AG04450 (cell line): ENCODE measurements at regions not wholly inside any gene's neighbourhood (a gene's known extent, or its start where the extent isn't known, plus 50 kb on each side); places are given as distances from the start of the nearest gene placed in this dataset.

ENCODE experiments used
- CTCF ChIA-PET: fragments of 300-600, 350-600 bp; formaldehyde crosslinking; extraction: SDS; loops from one replicate; lab custom pipeline; 2022; ENCODE audit warnings: antibody characterized with exemption, inconsistent platforms; lab: Charles Lee
- POLR2A ChIA-PET: fragments of 350-600 bp; formaldehyde crosslinking; extraction: SDS; loops from one replicate; lab custom pipeline; 2021; ENCODE audit warnings: antibody characterized with exemption, inconsistent platforms; lab: Yijun Ruan, JAX
- DNase-seq: peaks from one replicate; pipeline ENCODE4 v3.0.0-alpha.2; 2011; ENCODE audit warnings: low read depth, low spot score
- H3K27ac ChIP-seq: one replicate; pipeline ENCODE4 v1.5.1; 2012; ENCODE audit warnings: low read depth, low read length, control low read depth
- H3K27me3 ChIP-seq: one replicate; pipeline ENCODE4 v1.6.0; 2012; ENCODE audit warnings: low read length; ENCODE audit not compliant: control insufficient read depth, insufficient read depth
- H3K4me3 ChIP-seq: 2 replicates; pipeline ENCODE4 v1.5.1; 2011; ENCODE audit warnings: mild to moderate bottlenecking, low read depth, low read length, control low read depth
- H3K9me3 ChIP-seq: 2 replicates; pipeline ENCODE4 v1.5.1; 2012; ENCODE audit warnings: low read length; ENCODE audit not compliant: control insufficient read depth, insufficient read depth
- TF ChIP-seq, protein P1 (sequence below): IDR thresholded peaks from 2 replicates; pipeline ENCODE4 v1.5.1; 2011; ENCODE audit warnings: low read depth, low read length, control low read depth, inconsistent platforms

DNA sequence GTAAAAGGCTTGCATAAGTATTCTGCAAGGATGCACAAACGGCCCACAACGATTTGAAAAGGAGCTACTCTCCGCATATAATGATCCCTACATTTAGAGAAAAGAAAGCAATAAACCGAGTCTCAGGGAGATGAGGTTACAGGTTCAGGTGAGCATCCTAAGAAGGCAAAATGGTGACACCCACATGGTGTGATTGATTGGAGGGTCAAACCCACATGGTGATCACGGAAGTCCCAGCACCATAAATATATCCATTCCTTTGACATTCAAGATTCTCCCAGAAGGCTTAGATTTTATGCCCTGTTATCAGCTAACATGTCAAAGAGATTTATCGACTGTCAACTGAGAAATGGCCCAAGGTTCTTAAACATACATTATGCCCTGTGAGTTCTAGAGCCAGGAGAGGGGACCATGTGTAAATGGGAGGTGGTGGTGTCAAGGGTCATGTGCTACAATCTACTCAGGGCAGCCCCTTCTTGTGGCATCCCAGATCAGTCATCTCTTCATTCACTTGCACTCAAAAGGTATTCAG, 282.2 kb downstream of the EMP1 start:
- TF ChIP-seq, protein P1, sequence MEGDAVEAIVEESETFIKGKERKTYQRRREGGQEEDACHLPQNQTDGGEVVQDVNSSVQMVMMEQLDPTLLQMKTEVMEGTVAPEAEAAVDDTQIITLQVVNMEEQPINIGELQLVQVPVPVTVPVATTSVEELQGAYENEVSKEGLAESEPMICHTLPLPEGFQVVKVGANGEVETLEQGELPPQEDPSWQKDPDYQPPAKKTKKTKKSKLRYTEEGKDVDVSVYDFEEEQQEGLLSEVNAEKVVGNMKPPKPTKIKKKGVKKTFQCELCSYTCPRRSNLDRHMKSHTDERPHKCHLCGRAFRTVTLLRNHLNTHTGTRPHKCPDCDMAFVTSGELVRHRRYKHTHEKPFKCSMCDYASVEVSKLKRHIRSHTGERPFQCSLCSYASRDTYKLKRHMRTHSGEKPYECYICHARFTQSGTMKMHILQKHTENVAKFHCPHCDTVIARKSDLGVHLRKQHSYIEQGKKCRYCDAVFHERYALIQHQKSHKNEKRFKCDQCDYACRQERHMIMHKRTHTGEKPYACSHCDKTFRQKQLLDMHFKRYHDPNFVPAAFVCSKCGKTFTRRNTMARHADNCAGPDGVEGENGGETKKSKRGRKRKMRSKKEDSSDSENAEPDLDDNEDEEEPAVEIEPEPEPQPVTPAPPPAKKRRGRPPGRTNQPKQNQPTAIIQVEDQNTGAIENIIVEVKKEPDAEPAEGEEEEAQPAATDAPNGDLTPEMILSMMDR = no peak
- Histone ChIP-seq H3K4me3 (no peak overlapping the region), H3K27me3 (no peaks in the 10 kb centered on the region), H3K27ac (no peak overlapping the region), H3K9me3 (no peaks in the 10 kb centered on the region)
- ChIA-PET POLR2A (no interaction called here), CTCF (no interaction called here)
- DNase-seq = no peak

DNA sequence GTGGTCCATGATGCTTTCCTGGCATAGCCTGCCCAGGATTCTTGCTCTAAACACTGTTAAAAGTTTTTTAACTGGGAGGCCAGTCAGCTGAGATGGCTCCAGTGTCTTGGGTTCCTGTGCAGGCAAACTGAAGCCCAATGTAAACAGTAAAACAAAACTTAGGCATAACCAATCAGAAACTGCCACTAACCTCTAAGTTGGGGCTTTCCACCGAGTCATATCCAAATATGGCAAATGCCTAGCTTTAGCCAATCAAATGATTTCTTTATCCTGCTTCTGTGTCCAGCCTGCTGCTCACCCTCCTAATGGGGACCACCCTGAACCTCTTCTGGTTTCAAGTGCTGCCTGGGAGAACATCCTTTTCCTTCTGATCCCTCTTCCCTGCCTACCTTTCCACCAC, 277.9 kb downstream of the EMP1 start:
- no peaks in the 10 kb centered on the region for H3K9me3 ChIP-seq
- H3K27me3 ChIP-seq = no peaks in the 10 kb centered on the region
- CTCF ChIA-PET = no interaction called here
- POLR2A ChIA-PET = no interaction called here
- TF ChIP-seq, protein P1 = no peak
- DNase-seq = no peak
- no peak overlapping the region for H3K4me3 ChIP-seq
- no peak overlapping the region for H3K27ac ChIP-seq

DNA sequence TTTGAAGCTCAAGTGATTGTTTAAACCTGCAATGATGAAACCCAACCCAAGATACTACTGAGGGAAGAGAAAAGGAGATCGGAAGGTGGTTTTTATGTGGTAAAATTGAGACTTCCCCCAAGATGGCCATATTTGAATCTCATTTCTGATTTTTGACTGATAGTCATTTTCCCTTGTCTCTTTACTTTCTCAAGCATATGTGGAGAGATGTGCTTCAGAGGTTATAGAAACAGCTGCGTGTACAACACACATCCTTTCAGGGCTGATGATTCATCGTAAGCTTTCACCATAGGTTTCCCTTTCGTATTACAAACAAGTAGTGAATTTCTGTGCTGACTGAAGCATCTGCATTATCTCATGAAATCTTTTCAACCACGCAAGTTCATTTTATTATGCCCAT, 276.2 kb downstream of the EMP1 start:
- CTCF ChIA-PET = no interaction called here
- POLR2A ChIA-PET = no interaction called here
- Histone ChIP-seq H3K27me3 (no peaks in the 10 kb centered on the region), H3K9me3 (no peaks in the 10 kb centered on the region), H3K27ac (no peak overlapping the region), H3K4me3 (no peak overlapping the region)
- DNase-seq = no peak
- TF ChIP-seq, protein P1 = no peak

DNA sequence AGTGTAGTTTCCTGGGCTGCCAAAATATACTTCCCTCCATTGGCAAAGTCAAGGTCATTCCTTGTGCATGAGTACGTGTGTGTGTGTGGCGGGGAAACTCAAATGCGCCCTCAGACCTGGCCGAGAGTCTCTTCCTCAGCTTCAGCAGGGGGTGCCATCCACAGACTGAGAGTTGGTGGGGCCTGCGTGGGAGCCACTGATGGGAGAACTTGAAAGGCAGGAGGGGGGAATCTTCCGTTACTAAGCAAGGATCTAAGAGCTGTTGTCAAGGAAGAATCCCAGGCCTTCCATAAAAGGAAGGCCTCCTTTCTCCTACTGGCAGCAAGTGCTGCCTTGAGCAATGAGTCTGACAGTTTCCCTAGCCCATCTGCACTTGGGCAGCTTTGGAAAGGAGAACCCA, 274.9 kb downstream of the EMP1 start:
- TF ChIP-seq, protein P1 = no peak
- Histone ChIP-seq H3K27me3 (no peaks in the 10 kb centered on the region), H3K4me3 (no peak overlapping the region), H3K9me3 (no peaks in the 10 kb centered on the region), H3K27ac (no peak overlapping the region)
- CTCF ChIA-PET = no interaction called here
- POLR2A ChIA-PET = no interaction called here
- DNase-seq = no peak

DNA sequence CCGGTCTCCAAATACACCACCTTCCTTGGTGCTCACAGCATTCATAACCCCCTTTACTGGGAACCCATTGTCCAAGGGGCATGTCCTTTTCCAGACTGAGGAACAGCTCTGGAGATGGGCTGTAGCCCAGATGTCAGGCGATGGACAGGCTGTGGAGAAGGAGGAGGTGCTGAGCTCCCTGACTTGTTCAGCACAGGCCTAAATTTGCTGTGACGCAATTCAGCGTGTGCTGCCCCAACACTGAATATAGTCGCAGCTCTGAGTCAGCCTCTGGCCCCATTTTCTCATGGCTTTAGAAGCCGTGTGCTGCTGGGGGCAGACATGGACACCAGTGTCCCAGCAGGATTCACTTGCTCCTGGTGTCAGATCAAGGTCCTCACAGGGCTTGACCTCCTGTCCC, 269.1 kb downstream of the EMP1 start:
- H3K4me3 ChIP-seq = no peak overlapping the region
- CTCF ChIA-PET = no interaction called here
- H3K27me3 ChIP-seq = no peaks in the 10 kb centered on the region
- TF ChIP-seq, protein P1 = no peak
- POLR2A ChIA-PET = no interaction called here
- DNase-seq = no peak
- H3K27ac ChIP-seq = no peak overlapping the region
- no peaks in the 10 kb centered on the region for H3K9me3 ChIP-seq
